NB4 (cell line): ENCODE measurements at regions not wholly inside any gene's neighbourhood (a gene's known extent, or its start where the extent isn't known, plus 50 kb on each side); places are given as distances from the start of the nearest gene placed in this dataset.
"Not testable (repeated sequence)": the region's sequence is repeated elsewhere in the genome, so short reads cannot be mapped to it uniquely, and the experiment has no call there.

ENCODE experiments used
- DNase-seq: peaks from one replicate; pipeline ENCODE4 v3.0.0; 2010; ENCODE audit warnings: low read depth
- H3K4me3 ChIP-seq: one replicate; pipeline ENCODE4 v1.5.1; 2011; ENCODE audit warnings: mild to moderate bottlenecking, low read depth, low read length, moderate library complexity
- CTCF ChIP-seq: IDR thresholded peaks from one replicate; pipeline ENCODE4 v1.5.1; 2012; ENCODE audit warnings: low read depth, low read length
- MYC ChIP-seq: IDR thresholded peaks from 2 replicates; pipeline ENCODE4 v1.6.1; 2011; ENCODE audit warnings: low read depth, low read length
- POLR2A ChIP-seq: IDR thresholded peaks from 2 replicates; pipeline ENCODE4 v1.6.1; 2011; ENCODE audit warnings: mild to moderate bottlenecking; ENCODE audit not compliant: insufficient read length; ENCODE audit errors: extremely low read depth
- TF ChIP-seq, protein P1 (sequence below): IDR thresholded peaks from 2 replicates; pipeline ENCODE4 v1.6.1; 2011; ENCODE audit warnings: low read depth, low read length

GRCh38 chr2:150335596-150335995, 151.9 kb downstream of the RND3 start:
- TF ChIP-seq MYC (no peak), CTCF (no peak), POLR2A (no peak)
- TF ChIP-seq, protein P1, sequence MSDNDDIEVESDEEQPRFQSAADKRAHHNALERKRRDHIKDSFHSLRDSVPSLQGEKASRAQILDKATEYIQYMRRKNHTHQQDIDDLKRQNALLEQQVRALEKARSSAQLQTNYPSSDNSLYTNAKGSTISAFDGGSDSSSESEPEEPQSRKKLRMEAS: no peak
- no peak overlapping the region for H3K4me3 ChIP-seq
- DNase-seq: no peak

- H3K4me3 ChIP-seq: no peak overlapping the region
- no peak for DNase-seq
- TF ChIP-seq CTCF: no peak
- no peak for TF ChIP-seq MYC
- TF ChIP-seq, protein P1: no peak
- no peak for TF ChIP-seq POLR2A
These were observed 155.1 kb downstream of the RND3 start for GRCh38 chr2:150332383-150332782.

- DNase-seq: no peak
- TF ChIP-seq POLR2A (no peak), CTCF (no peak), MYC (no peak)
- TF ChIP-seq, protein P1: no peak
- H3K4me3 ChIP-seq: no peak overlapping the region
These were observed 159.6 kb downstream of the RND3 start for GRCh38 chr2:150327564-150328489.

GRCh38 chr2:150325656-150326314, 161.7 kb downstream of the RND3 start:
- no peak for TF ChIP-seq MYC
- TF ChIP-seq POLR2A: no peak
- TF ChIP-seq, protein P1: no peak
- TF ChIP-seq CTCF: no peak
- no peak overlapping the region for H3K4me3 ChIP-seq
- no peak for DNase-seq

DNA sequence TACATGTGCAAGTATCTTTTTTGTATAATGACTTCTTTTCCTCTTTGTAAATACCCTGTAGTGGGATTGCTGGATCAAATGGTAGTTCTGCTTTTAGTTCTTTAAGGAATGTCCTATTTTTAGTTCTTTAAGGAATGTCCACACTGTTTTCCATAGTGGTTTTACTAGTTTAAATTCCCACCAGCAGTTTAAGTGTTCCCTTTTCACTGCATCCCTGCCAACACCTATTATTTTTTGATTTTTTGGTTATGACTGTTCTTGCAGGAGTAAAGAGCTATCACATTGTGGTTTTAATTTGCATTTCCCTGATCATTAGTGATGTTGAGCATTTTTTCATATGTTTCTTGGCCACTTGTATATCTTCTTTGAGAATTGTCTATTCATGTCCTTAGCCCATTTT, 164.4 kb downstream of the RND3 start:
- not testable (repeated sequence) for H3K4me3 ChIP-seq, DNase-seq

DNA sequence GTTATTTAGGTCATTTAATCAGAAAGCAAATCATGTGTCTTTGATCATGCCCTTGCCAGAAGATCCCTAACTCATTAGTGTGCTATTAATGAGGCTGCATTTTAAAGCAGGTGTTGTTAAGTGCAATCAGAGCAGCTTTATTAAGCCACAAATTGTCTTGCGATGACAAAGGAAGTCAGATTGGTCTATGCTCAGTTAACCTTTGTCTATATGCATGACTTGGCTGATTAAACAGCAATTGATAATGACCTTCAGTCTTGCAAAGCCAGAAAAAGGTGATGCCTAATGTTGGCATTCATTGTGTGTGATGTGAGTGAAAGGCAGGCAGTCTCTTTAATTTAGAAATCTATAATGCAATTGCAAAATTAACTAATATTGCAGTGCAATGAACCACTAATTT, 166.9 kb downstream of the RND3 start:
- no peak for DNase-seq
- TF ChIP-seq POLR2A: no peak
- TF ChIP-seq CTCF: no peak
- no peak for TF ChIP-seq MYC
- TF ChIP-seq, protein P1: no peak
- H3K4me3 ChIP-seq: no peak overlapping the region
